ENCODE measurements at regions not wholly inside any gene's neighbourhood (a gene's known extent, or its start where the extent isn't known, plus 50 kb on each side); places are given as distances from the start of the nearest gene placed in this dataset.
A peak's percentile ranks its signal among the peaks of the same experiment; 100 is the strongest.

DNA sequence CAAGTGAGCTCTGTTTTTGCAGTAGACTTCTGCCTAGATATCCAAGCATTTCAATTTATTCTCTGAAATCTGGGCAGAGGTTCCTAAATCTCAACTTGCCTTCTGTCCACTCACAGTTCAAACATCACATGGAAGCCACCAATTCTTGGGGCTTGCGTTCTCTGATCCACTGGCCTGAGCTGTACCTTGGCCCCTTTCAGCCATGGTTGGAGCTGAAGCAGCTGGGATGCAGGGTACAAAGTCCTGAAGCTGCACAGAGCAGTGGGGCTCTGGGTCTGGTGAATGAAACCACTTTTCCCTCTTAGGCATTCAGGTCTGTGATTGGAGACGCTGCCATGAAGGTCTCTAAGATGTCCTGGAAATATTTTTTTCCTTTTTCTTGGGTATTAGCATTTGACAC is 137.6 kb upstream of the KDM5D start:
- TF ChIP-seq, protein P1, sequence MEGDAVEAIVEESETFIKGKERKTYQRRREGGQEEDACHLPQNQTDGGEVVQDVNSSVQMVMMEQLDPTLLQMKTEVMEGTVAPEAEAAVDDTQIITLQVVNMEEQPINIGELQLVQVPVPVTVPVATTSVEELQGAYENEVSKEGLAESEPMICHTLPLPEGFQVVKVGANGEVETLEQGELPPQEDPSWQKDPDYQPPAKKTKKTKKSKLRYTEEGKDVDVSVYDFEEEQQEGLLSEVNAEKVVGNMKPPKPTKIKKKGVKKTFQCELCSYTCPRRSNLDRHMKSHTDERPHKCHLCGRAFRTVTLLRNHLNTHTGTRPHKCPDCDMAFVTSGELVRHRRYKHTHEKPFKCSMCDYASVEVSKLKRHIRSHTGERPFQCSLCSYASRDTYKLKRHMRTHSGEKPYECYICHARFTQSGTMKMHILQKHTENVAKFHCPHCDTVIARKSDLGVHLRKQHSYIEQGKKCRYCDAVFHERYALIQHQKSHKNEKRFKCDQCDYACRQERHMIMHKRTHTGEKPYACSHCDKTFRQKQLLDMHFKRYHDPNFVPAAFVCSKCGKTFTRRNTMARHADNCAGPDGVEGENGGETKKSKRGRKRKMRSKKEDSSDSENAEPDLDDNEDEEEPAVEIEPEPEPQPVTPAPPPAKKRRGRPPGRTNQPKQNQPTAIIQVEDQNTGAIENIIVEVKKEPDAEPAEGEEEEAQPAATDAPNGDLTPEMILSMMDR (IDR thresholded peaks at IDR 0.05; ENCODE audit: low read depth, low read length) = no peak
- no peak for DNase-seq (ENCODE audit: low read depth in 2 of 2)
- H3K4me3 ChIP-seq (replicated peaks in 1 of 2; ENCODE audit: low read depth in 2 of 2, low read length in 2 of 2) = no peak overlapping the region

DNA sequence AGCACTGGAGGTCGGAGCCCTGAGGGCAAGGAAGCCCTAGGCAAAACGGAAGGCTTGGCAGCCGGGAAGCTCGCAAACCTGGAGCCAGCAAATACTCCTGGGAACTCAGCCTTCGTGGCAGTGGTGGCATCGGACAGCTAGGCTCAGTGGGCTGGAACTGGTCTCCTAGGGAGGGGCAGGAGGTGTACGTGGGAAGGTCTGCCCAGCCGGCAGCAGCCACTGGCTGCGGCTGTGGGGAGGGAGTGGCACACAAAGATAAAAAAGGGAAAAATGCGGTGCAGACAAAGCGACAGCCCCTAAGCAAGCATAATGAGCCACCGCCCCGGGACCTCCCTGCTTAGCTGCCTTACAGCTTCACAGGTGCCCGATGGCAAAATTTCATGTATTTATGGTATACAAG is 125.2 kb upstream of the KDM5D start:
- TF ChIP-seq, protein P1 (IDR thresholded peaks at IDR 0.05; ENCODE audit: low read depth, low read length) = no peak
- no peak overlapping the region for H3K4me3 ChIP-seq (replicated peaks in 1 of 2; ENCODE audit: low read depth in 2 of 2, low read length in 2 of 2)
- DNase-seq (ENCODE audit: low read depth in 2 of 2) = no peak

DNA sequence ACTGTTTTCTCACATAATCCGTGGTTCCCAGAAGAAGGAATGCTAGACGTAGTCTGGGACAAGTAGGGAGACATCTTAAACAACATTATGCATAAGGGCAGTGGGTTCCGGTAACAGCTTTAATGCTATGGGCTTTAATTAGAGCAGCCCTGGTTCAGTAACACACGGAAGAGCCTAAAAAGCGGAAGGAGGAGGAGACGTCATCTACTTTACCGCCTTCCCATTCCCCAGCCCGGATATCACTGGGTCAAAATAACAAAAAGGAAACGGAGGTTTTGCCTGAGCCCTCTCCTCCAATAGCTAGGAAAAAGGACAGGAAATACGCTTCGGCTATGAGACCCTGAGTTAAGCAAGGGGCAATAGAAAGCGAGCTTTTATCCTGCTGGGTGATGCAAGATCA is 124.8 kb upstream of the KDM5D start:
- no peak for DNase-seq (ENCODE audit: low read depth in 2 of 2)
- H3K4me3 ChIP-seq (replicated peaks in 1 of 2; ENCODE audit: low read depth in 2 of 2, low read length in 2 of 2) = no peak overlapping the region
- TF ChIP-seq, protein P1 (IDR thresholded peaks at IDR 0.05; ENCODE audit: low read depth, low read length) = no peak

DNA sequence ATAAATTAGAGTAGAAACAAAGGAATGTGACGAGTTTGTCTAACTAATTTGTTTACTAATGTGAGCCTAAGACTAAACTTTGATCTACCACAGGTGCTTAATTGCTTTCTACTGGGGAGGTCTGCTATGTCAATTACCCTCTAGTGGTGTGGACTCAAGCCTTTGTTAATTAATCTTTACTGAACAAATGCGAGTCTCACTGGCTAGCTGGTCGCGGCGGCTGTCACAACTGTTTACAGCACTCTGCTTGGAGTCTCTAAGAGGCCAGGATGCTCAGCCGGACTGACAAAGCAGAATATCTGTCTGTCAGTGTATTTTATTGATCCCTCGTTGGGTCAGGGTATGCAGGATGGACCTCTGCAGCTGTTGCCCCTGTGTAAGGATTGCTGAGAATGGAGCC is 124.1 kb upstream of the KDM5D start:
- no peak overlapping the region for H3K4me3 ChIP-seq (replicated peaks in 1 of 2; ENCODE audit: low read depth in 2 of 2, low read length in 2 of 2)
- DNase-seq (ENCODE audit: low read depth in 2 of 2) = no peak
- TF ChIP-seq, protein P1 (IDR thresholded peaks at IDR 0.05; ENCODE audit: low read depth, low read length) = no peak

DNA sequence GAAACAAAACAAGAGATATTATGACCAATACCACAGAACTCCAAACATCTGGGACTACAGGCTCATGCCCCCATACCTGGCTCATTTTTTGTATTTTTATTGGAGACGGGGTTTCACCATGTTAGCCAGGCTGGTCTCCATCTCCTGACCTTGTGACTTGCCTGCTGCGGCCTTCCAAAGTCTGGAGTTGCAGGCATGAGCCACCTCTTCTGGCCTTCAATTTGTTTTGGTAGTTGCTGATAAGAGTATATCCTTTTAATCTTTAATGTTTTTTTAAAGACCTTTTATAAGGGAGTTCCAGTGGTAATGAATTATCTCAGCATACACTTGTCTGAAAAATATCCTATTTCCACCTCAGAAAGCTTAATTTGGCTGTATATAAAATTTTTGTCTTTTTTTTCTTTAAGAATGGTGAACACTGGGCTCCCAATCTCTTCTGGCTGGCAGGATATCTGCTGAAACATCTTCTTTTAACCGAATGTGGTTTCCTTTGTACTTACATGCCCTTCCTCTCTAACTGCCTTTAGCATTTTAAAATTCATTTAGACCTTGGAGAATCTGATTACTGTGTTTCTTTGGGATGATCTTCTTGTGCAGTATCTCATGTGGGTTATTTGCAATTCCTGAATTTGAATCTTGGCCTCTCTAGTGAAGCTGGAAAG is 112.1 kb upstream of the KDM5D start:
- TF ChIP-seq, protein P1 (IDR thresholded peaks at IDR 0.05; ENCODE audit: low read depth, low read length) = no peak
- DNase-seq (ENCODE audit: low read depth in 2 of 2) = no peak
- no peak overlapping the region for H3K4me3 ChIP-seq (replicated peaks in 1 of 2; ENCODE audit: low read depth in 2 of 2, low read length in 2 of 2)

DNA sequence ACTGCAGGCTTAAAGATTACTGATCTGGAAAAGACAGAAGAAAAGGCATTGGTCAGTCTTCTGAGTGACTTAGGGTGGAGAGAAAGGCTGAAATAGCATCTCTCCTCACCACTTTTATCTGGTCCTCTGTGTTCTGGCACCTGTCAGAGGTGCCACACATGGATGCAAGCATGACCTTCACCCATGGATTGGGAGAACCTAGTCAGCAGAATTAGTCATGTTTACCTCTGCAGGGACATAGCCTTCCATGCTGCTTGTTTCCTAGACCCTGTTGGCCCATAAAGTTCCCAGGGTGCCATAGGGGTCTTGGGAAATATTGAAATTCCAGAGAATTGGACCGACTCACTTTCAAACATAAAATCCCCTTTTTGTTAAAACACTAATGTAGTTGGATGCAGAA is 98.4 kb upstream of the KDM5D start:
- H3K4me3 ChIP-seq (replicated peaks in 1 of 2; ENCODE audit: low read depth in 2 of 2, low read length in 2 of 2) = no peak overlapping the region
- DNase-seq (ENCODE audit: low read depth in 2 of 2) = peak in 1 of 2 donors; percentile 0
- TF ChIP-seq, protein P1 (IDR thresholded peaks at IDR 0.05; ENCODE audit: low read depth, low read length) = no peak

DNA sequence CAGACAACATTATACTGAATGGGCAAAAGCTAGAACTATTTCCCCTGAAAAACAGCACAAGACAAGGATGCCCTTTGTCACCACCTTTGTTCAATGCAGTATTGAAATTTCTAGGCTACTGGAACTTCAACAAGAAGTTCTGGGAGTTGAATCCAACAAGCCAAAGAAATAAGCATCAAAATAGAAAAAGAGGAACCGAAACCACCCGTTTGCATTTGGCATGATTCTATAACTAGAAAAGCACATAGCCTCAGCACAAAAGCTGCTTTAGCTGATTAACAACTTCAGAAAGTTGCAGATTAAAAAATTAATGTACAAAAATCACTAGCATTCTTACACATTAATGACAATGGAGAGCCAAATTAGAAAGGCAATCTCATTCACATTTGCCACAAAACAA is 79.6 kb upstream of the KDM5D start:
- no peak for DNase-seq (ENCODE audit: low read depth in 2 of 2)
- H3K4me3 ChIP-seq (replicated peaks in 1 of 2; ENCODE audit: low read depth in 2 of 2, low read length in 2 of 2) = no peak overlapping the region
- TF ChIP-seq, protein P1 (IDR thresholded peaks at IDR 0.05; ENCODE audit: low read depth, low read length) = no peak

All from cardiac fibroblast (primary cell).